ENCODE measurements at regions not wholly inside any gene's neighbourhood (a gene's known extent, or its start where the extent isn't known, plus 50 kb on each side); places are given as distances from the start of the nearest gene placed in this dataset.
A peak's percentile ranks its signal among the peaks of the same experiment; 100 is the strongest.

GRCh38 chr16:50941681-50942080, 199.8 kb downstream of the CYLD start:
- Histone ChIP-seq H3K36me3 (ENCODE audit: control insufficient read depth, insufficient read depth, low read length) (no peaks in the 10 kb centered on the region), H3K4me3 (ENCODE audit: low read depth, low read length) (no peak overlapping the region), H3K9me3 (ENCODE audit: control insufficient read depth, insufficient read depth, low read length) (no peaks in the 10 kb centered on the region), H3K4me1 (ENCODE audit: control insufficient read depth, insufficient read depth, low read length) (no peaks in the 10 kb centered on the region), H3K27ac (ENCODE audit: low read depth, low read length) (no peak overlapping the region), H3K27me3 (ENCODE audit: control insufficient read depth, insufficient read depth, low read length) (no peaks in the 10 kb centered on the region)
- WGBS (ENCODE audit: insufficient coverage): 73% methylated on average over 6 of the region's 6 CpGs
- peak in 1 of 6 donors; percentile 69 for DNase-seq (ENCODE audit: low read depth in 4 of 6, low spot score in 6 of 6)

DNA sequence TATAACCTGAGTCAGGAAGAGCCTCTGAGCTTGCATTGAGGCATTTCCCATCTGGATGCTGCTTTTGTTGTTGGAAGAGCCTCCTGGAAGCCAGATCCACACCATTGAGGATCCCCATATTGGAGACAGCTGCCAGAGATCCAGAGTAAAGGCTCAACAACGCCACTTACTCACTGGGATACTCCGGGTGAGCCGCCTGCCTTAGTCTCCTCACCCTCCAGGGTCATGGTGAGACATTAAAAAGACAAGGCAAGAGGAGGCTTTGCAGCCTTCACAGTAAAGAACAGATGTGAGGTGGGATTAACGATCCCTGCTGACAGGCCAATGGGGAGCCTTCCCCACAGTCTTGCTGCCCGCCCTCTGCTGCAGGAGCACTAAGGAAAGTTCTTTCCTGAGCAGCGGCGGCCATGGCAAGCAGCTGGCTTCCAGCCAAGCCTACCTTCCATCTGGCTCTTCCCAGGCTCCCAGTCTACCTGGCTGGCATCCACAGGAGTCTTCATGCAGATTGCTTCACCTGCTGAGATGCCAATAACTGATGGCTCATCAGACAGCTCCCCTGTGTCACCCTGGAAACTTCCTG, 198.5 kb downstream of the CYLD start:
- 41% methylated on average over 4 of the region's 7 CpGs for WGBS (ENCODE audit: insufficient coverage)
- Histone ChIP-seq H3K4me1 (ENCODE audit: control insufficient read depth, insufficient read depth, low read length) (no peaks in the 10 kb centered on the region), H3K27ac (ENCODE audit: low read depth, low read length) (no peak overlapping the region), H3K36me3 (ENCODE audit: control insufficient read depth, insufficient read depth, low read length) (no peaks in the 10 kb centered on the region), H3K27me3 (ENCODE audit: control insufficient read depth, insufficient read depth, low read length) (no peaks in the 10 kb centered on the region), H3K9me3 (ENCODE audit: control insufficient read depth, insufficient read depth, low read length) (no peaks in the 10 kb centered on the region), H3K4me3 (ENCODE audit: low read depth, low read length) (no peak overlapping the region)
- peak in 1 of 6 donors; percentile 30 for DNase-seq (ENCODE audit: low read depth in 4 of 6, low spot score in 6 of 6)

DNA sequence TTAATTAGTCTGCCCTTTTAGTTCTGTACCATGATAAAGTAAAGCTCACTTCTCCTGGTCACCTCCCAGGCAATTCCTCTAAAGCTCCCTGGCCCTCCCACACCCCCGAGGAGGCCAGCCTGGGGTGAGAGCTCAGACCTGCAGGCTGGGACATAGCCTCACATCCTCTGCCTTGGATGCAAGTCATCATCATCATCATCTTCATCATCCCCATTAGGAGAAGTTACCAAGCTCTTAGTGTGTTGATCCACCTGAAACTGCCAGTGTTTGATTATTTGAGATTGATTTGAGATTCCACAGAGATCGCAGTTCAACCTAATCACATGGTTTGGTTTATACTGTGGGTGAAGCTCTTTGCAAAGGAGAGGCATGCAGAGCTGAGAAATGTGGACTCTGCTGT, 197.5 kb downstream of the CYLD start:
- Histone ChIP-seq H3K27me3 (ENCODE audit: control insufficient read depth, insufficient read depth, low read length) (no peaks in the 10 kb centered on the region), H3K4me3 (ENCODE audit: low read depth, low read length) (no peak overlapping the region), H3K9me3 (ENCODE audit: control insufficient read depth, insufficient read depth, low read length) (no peaks in the 10 kb centered on the region), H3K27ac (ENCODE audit: low read depth, low read length) (no peak overlapping the region), H3K36me3 (ENCODE audit: control insufficient read depth, insufficient read depth, low read length) (no peaks in the 10 kb centered on the region), H3K4me1 (ENCODE audit: control insufficient read depth, insufficient read depth, low read length) (no peaks in the 10 kb centered on the region)
- no peak for DNase-seq (ENCODE audit: low read depth in 4 of 6, low spot score in 6 of 6)
- 100% methylated on average over 1 of the region's 2 CpGs for WGBS (ENCODE audit: insufficient coverage)

DNA sequence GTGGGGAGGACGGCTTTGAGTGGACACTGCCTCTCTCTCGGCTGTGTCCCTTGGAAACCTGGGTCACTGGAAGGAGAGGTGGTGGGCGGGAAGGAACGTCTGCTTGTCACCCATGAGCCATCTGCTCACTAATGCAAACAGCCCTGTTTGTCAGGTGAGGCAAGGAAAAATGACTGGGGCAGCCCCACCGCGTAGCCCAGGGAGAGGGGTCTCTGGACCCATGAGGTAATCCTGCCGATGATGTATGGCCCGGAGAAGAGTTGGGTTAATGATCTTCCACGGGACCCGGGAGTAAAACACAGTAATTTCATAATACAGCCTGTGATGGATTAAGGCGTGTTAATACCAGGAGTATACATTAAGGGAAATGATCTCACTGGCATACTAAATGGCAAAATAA, 197.0 kb downstream of the CYLD start:
- no peak for DNase-seq (ENCODE audit: low read depth in 4 of 6, low spot score in 6 of 6)
- no peaks in the 10 kb centered on the region for H3K9me3 ChIP-seq (ENCODE audit: control insufficient read depth, insufficient read depth, low read length)
- WGBS (ENCODE audit: insufficient coverage): 89% methylated on average over 6 of the region's 11 CpGs
- H3K4me1 ChIP-seq (ENCODE audit: control insufficient read depth, insufficient read depth, low read length): no peaks in the 10 kb centered on the region
- H3K27me3 ChIP-seq (ENCODE audit: control insufficient read depth, insufficient read depth, low read length): no peaks in the 10 kb centered on the region
- H3K27ac ChIP-seq (ENCODE audit: low read depth, low read length): no peak overlapping the region
- H3K36me3 ChIP-seq (ENCODE audit: control insufficient read depth, insufficient read depth, low read length): no peaks in the 10 kb centered on the region
- no peak overlapping the region for H3K4me3 ChIP-seq (ENCODE audit: low read depth, low read length)

GRCh38 chr16:50933262-50933661, 191.4 kb downstream of the CYLD start:
- DNase-seq (ENCODE audit: low read depth in 4 of 6, low spot score in 6 of 6): no peak
- Histone ChIP-seq H3K4me1 (ENCODE audit: control insufficient read depth, insufficient read depth, low read length) (no peaks in the 10 kb centered on the region), H3K27ac (ENCODE audit: low read depth, low read length) (no peak overlapping the region), H3K9me3 (ENCODE audit: control insufficient read depth, insufficient read depth, low read length) (no peaks in the 10 kb centered on the region), H3K36me3 (ENCODE audit: control insufficient read depth, insufficient read depth, low read length) (no peaks in the 10 kb centered on the region), H3K4me3 (ENCODE audit: low read depth, low read length) (no peak overlapping the region), H3K27me3 (ENCODE audit: control insufficient read depth, insufficient read depth, low read length) (no peaks in the 10 kb centered on the region)
- 80% methylated on average over 2 of the region's 3 CpGs for WGBS (ENCODE audit: insufficient coverage)

- H3K9me3 ChIP-seq (ENCODE audit: control insufficient read depth, insufficient read depth, low read length): no peaks in the 10 kb centered on the region
- H3K4me3 ChIP-seq (ENCODE audit: low read depth, low read length): no peak overlapping the region
- no peaks in the 10 kb centered on the region for H3K27me3 ChIP-seq (ENCODE audit: control insufficient read depth, insufficient read depth, low read length)
- peaks cover 2% of the 10 kb centered on the region for H3K4me1 ChIP-seq (ENCODE audit: control insufficient read depth, insufficient read depth, low read length)
- no peak for DNase-seq (ENCODE audit: low read depth in 4 of 6, low spot score in 6 of 6)
- H3K27ac ChIP-seq (ENCODE audit: low read depth, low read length): no peak overlapping the region
- no peaks in the 10 kb centered on the region for H3K36me3 ChIP-seq (ENCODE audit: control insufficient read depth, insufficient read depth, low read length)
Measured at GRCh38 chr16:50932348-50932935, 190.6 kb downstream of the CYLD start.

GRCh38 chr16:50928065-50928464, 186.2 kb downstream of the CYLD start:
- DNase-seq (ENCODE audit: low read depth in 4 of 6, low spot score in 6 of 6): peak in 1 of 6 donors; percentile 39
- H3K27me3 ChIP-seq (ENCODE audit: control insufficient read depth, insufficient read depth, low read length): no peaks in the 10 kb centered on the region
- H3K27ac ChIP-seq (ENCODE audit: low read depth, low read length): no peak overlapping the region
- H3K4me1 ChIP-seq (ENCODE audit: control insufficient read depth, insufficient read depth, low read length): peaks cover 2% of the 10 kb centered on the region
- 75% methylated on average over 2 of the region's 5 CpGs for WGBS (ENCODE audit: insufficient coverage)
- no peak overlapping the region for H3K4me3 ChIP-seq (ENCODE audit: low read depth, low read length)
- H3K36me3 ChIP-seq (ENCODE audit: control insufficient read depth, insufficient read depth, low read length): no peaks in the 10 kb centered on the region
- no peaks in the 10 kb centered on the region for H3K9me3 ChIP-seq (ENCODE audit: control insufficient read depth, insufficient read depth, low read length)

- WGBS (ENCODE audit: insufficient coverage): 80% methylated on average over 1 of the region's 7 CpGs
- DNase-seq (ENCODE audit: low read depth in 4 of 6, low spot score in 6 of 6): no peak
- no peaks in the 10 kb centered on the region for H3K9me3 ChIP-seq (ENCODE audit: control insufficient read depth, insufficient read depth, low read length)
Measured at GRCh38 chr16:50925758-50926357, 184.0 kb downstream of the CYLD start.

GRCh38 chr16:50924759-50925545, 183.1 kb downstream of the CYLD start:
- Histone ChIP-seq H3K27ac (ENCODE audit: low read depth, low read length) (no peak overlapping the region), H3K4me1 (ENCODE audit: control insufficient read depth, insufficient read depth, low read length) (peaks cover 2% of the 10 kb centered on the region), H3K36me3 (ENCODE audit: control insufficient read depth, insufficient read depth, low read length) (no peaks in the 10 kb centered on the region), H3K27me3 (ENCODE audit: control insufficient read depth, insufficient read depth, low read length) (no peaks in the 10 kb centered on the region), H3K9me3 (ENCODE audit: control insufficient read depth, insufficient read depth, low read length) (no peaks in the 10 kb centered on the region), H3K4me3 (ENCODE audit: low read depth, low read length) (no peak overlapping the region)
- DNase-seq (ENCODE audit: low read depth in 4 of 6, low spot score in 6 of 6): no peak
- 78% methylated on average over 7 of the region's 8 CpGs for WGBS (ENCODE audit: insufficient coverage)

More at GRCh38 chr16:50925758-50926357, 184.0 kb downstream of the CYLD start:
- H3K27me3 ChIP-seq (ENCODE audit: control insufficient read depth, insufficient read depth, low read length): no peaks in the 10 kb centered on the region
- no peaks in the 10 kb centered on the region for H3K36me3 ChIP-seq (ENCODE audit: control insufficient read depth, insufficient read depth, low read length)
- H3K4me1 ChIP-seq (ENCODE audit: control insufficient read depth, insufficient read depth, low read length): peaks cover 2% of the 10 kb centered on the region
- H3K4me3 ChIP-seq (ENCODE audit: low read depth, low read length): no peak overlapping the region
- no peak overlapping the region for H3K27ac ChIP-seq (ENCODE audit: low read depth, low read length)
